Thyroid gland (tissue), 4 donors: ENCODE measurements at regions not wholly inside any gene's neighbourhood (a gene's known extent, or its start where the extent isn't known, plus 50 kb on each side); places are given as distances from the start of the nearest gene placed in this dataset.

Experiments
- CTCF ChIP-seq, 6 experiments: fragments of 200-600 bp in 3 of 6; fragments of 450-650 bp in 3 of 6; sonication (generic) in 3 of 6; IDR thresholded peaks; one replicate each; pipeline ENCODE4 v1.5.1; 2016 to 2019; ENCODE audit warnings: antibody characterized with exemption in 6 of 6, mild to moderate bottlenecking in 2 of 6, inconsistent platforms in 1 of 6, moderate library complexity in 1 of 6
- POLR2A ChIP-seq, 2 donors: fragments of 450-650 bp; IDR thresholded peaks; one replicate each; pipeline ENCODE4 v1.6.1; 2017; ENCODE audit warnings: antibody characterized with exemption in 2 of 2, mild to moderate bottlenecking in 2 of 2, moderate library complexity in 1 of 2

- TF ChIP-seq CTCF (IDR thresholded peaks at IDR 0.05) (no peak), POLR2A (IDR thresholded peaks at IDR 0.05) (no peak)
Observed at GRCh38 chr20:24776755-24777271, 172.3 kb upstream of the CST7 start.
